PC-9 (cell line): ENCODE measurements at regions not wholly inside any gene's neighbourhood (a gene's known extent, or its start where the extent isn't known, plus 50 kb on each side); places are given as distances from the start of the nearest gene placed in this dataset.

Experiments
- BruUV-seq: library from RNA; stranded (reverse); fragments of 400-500 nt; replicated peaks from 2 replicates; lab custom pipeline; 2021; lab: Mats Ljungman, UMichigan
- CTCF ChIA-PET: fragments of 300-600 bp; sonication (Branson Sonifier 250); formaldehyde crosslinking; loops from one replicate; lab custom pipeline; 2022; ENCODE audit warnings: antibody characterized with exemption; lab: Charles Lee
- POLR2A ChIA-PET: fragments of 300-600 bp; sonication (Branson Sonifier 250); formaldehyde crosslinking; loops from one replicate; lab custom pipeline; 2022; ENCODE audit warnings: antibody characterized with exemption; ENCODE audit not compliant: unreplicated experiment; lab: Charles Lee
- DNase-seq, 2 experiments: peaks; one replicate each; pipeline versions ENCODE4 v3.0.0 to v3.0.0-alpha.2; 2015 to 2022; ENCODE audit warnings: mixed read lengths in 1 of 2
- H2AFZ ChIP-seq: fragments of 200-600 bp; sonication (generic); 2 replicates; pipeline ENCODE4 v1.8.1; 2017; ENCODE audit warnings: antibody characterized with exemption
- H3F3A ChIP-seq: fragments of 200-600 bp; sonication (generic); 2 replicates; pipeline ENCODE4 v1.8.1; 2017; ENCODE audit warnings: antibody characterized with exemption, mild to moderate bottlenecking, low read depth; ENCODE audit not compliant: insufficient read depth
- H3K27ac ChIP-seq: fragments of 200-600 bp; sonication (generic); 2 replicates; pipeline ENCODE4 v1.6.1; 2016; ENCODE audit warnings: mixed run types
- H3K27me3 ChIP-seq: fragments of 200-600 bp; sonication (generic); 2 replicates; pipeline ENCODE4 v1.6.1; 2016; ENCODE audit warnings: low read depth, mixed run types; ENCODE audit not compliant: insufficient read depth
- H3K36me3 ChIP-seq: fragments of 200-600 bp; sonication (generic); 2 replicates; pipeline ENCODE4 v1.6.1; 2016; ENCODE audit warnings: low read depth, mixed run types
- H3K4me1 ChIP-seq: fragments of 200-600 bp; sonication (generic); replicated peaks from 2 replicates; pipeline ENCODE4 v1.6.1; 2016; ENCODE audit warnings: mixed run types; ENCODE audit not compliant: insufficient read depth
- H3K4me2 ChIP-seq: fragments of 200-600 bp; sonication (generic); 2 replicates; pipeline ENCODE4 v1.6.1; 2017; ENCODE audit warnings: mixed run types
- H3K4me3 ChIP-seq: fragments of 200-600 bp; sonication (generic); 2 replicates; pipeline ENCODE4 v1.6.1; 2016; ENCODE audit warnings: mixed run types
- H3K79me2 ChIP-seq: fragments of 200-600 bp; sonication (generic); 2 replicates; pipeline ENCODE4 v1.6.1; 2017; ENCODE audit warnings: low read depth, mixed run types
- H3K9me2 ChIP-seq: fragments of 200-600 bp; sonication (generic); 2 replicates; pipeline ENCODE4 v1.8.1; 2017; ENCODE audit warnings: mild to moderate bottlenecking; ENCODE audit not compliant: insufficient read depth
- H3K9me3 ChIP-seq: fragments of 200-600 bp; sonication (generic); 2 replicates; pipeline ENCODE4 v1.8.1; 2016; ENCODE audit warnings: low read depth; ENCODE audit not compliant: insufficient read depth
- H4K20me1 ChIP-seq: fragments of 200-600 bp; sonication (generic); 2 replicates; pipeline ENCODE4 v1.8.1; 2017; ENCODE audit not compliant: insufficient read depth
- EZH2 ChIP-seq: fragments of 200-600 bp; sonication (generic); IDR thresholded peaks from 2 replicates; pipeline ENCODE4 v1.8.0; 2017; ENCODE audit warnings: antibody characterized with exemption, low read depth
- intact Hi-C: fragments of 100-400 bp; cut with micrococcal nuclease; formaldehyde crosslinking; loops from one replicate; pipeline ENCODE4 v1.10.0; 2022; ENCODE audit not compliant: unreplicated experiment
- TF ChIP-seq, protein P1 (sequence below): fragments of 200-600 bp; sonication (generic); conservative IDR thresholded peaks from 2 replicates; pipeline ENCODE4 v1.6.1; 2017; ENCODE audit warnings: mixed run types, antibody characterized with exemption, mild to moderate bottlenecking, moderate library complexity

DNA sequence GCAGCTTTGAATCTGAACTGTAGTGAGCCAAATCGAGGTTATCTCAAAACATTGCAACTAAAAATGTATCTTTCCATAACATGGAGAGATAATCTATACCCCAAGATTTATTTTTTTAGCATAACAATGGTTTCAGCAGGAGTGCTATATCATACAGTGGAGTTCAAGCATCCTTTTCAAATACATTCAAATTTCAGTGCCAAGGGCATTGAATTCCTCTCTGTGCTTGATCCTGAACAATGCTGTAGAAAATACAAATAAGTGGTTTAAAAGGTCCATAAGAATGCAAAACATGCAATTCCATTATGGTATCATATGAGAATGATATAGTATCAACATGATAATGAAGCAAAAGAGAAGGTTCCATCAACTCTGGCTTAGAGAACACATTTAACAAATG lies 201.7 kb downstream of the TXNL1 start:
- no peaks in the 10 kb centered on the region for H4K20me1 ChIP-seq
- H3K79me2 ChIP-seq = no peaks in the 10 kb centered on the region
- H3K36me3 ChIP-seq = no peaks in the 10 kb centered on the region
- peaks cover 7% of the 10 kb centered on the region for H3K4me1 ChIP-seq
- H3K27me3 ChIP-seq = no peaks in the 10 kb centered on the region
- no peak overlapping the region for H2AFZ ChIP-seq
- H3K4me3 ChIP-seq = no peak overlapping the region
- no peak for DNase-seq
- intact Hi-C loops = no loop called here
- H3F3A ChIP-seq = 0 out of 2 replicates have a peak, but pooled peaks cover 3% of the 10 kb centered on the region
- CTCF ChIA-PET = no interaction called here
- POLR2A ChIA-PET = no interaction called here
- no peaks in the 10 kb centered on the region for H3K9me2 ChIP-seq
- no TSS peak for BruUV-seq
- no peak overlapping the region for H3K27ac ChIP-seq
- TF ChIP-seq, protein P1, sequence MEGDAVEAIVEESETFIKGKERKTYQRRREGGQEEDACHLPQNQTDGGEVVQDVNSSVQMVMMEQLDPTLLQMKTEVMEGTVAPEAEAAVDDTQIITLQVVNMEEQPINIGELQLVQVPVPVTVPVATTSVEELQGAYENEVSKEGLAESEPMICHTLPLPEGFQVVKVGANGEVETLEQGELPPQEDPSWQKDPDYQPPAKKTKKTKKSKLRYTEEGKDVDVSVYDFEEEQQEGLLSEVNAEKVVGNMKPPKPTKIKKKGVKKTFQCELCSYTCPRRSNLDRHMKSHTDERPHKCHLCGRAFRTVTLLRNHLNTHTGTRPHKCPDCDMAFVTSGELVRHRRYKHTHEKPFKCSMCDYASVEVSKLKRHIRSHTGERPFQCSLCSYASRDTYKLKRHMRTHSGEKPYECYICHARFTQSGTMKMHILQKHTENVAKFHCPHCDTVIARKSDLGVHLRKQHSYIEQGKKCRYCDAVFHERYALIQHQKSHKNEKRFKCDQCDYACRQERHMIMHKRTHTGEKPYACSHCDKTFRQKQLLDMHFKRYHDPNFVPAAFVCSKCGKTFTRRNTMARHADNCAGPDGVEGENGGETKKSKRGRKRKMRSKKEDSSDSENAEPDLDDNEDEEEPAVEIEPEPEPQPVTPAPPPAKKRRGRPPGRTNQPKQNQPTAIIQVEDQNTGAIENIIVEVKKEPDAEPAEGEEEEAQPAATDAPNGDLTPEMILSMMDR = no peak
- no peak for TF ChIP-seq EZH2
- H3K9me3 ChIP-seq = 0 out of 2 replicates have a peak, but pooled peaks cover 7% of the 10 kb centered on the region
- H3K4me2 ChIP-seq = no peak overlapping the region

GRCh38 chr18:56433919-56434318 lies 204.5 kb downstream of the TXNL1 start:
- Histone ChIP-seq H2AFZ (no peak overlapping the region), H3K27ac (no peak overlapping the region), H3K36me3 (no peaks in the 10 kb centered on the region), H3K4me2 (no peak overlapping the region), H3K27me3 (no peaks in the 10 kb centered on the region), H3K4me3 (no peak overlapping the region), H3K79me2 (no peaks in the 10 kb centered on the region), H3K4me1 (peaks cover 19% of the 10 kb centered on the region), H3K9me3 (0 out of 2 replicates have a peak, but pooled peaks cover 7% of the 10 kb centered on the region), H4K20me1 (no peaks in the 10 kb centered on the region), H3F3A (peaks cover 11% of the 10 kb centered on the region; the same call in 1 of the 2 replicates), H3K9me2 (no peaks in the 10 kb centered on the region)
- BruUV-seq = no TSS peak
- TF ChIP-seq, protein P1 = no peak
- TF ChIP-seq EZH2 = no peak
- ChIA-PET POLR2A (no interaction called here), CTCF (no interaction called here)
- intact Hi-C loops = no loop called here
- no peak for DNase-seq

DNA sequence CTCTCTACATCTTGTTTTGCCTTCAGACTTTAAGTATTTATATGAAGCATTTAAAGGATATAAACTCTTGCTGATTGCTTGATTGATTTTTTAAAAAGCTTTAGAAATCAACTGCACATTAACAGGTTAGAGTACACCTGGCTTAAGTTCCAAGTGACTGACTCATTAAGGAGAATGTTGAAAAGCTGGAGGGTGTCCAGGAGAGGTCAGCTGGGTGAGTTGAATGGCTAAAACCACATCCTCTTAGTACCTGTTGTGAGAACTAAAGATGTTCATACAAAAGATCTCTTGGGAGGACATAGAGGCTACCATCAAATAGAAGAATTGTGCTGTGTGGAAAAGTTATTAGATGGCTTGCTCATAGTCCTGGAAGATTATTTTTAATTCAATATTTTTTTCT lies 206.8 kb downstream of the TXNL1 start:
- Histone ChIP-seq H3K4me3 (peak overlapping the region; percentile 11; the same call in 1 of the 2 replicates), H3K4me2 (peak overlapping the region; percentile 52)

More for the DNA sequence above, 206.8 kb downstream of the TXNL1 start:
- no peak for TF ChIP-seq EZH2
- TF ChIP-seq, protein P1 = no peak
- BruUV-seq = no TSS peak
- H3K9me2 ChIP-seq = no peaks in the 10 kb centered on the region
- H3K79me2 ChIP-seq = no peaks in the 10 kb centered on the region
- ChIA-PET CTCF (no interaction called here), POLR2A (no interaction called here)
- intact Hi-C loops = no loop called here
- DNase-seq = peak; percentile 2 to 91
- peaks cover 19% of the 10 kb centered on the region for H3K4me1 ChIP-seq
- H3K27me3 ChIP-seq = no peaks in the 10 kb centered on the region
- peaks cover 23% of the 10 kb centered on the region; the same call in 1 of the 2 replicates for H3K9me3 ChIP-seq
- H3F3A ChIP-seq = peaks cover 11% of the 10 kb centered on the region; the same call in 1 of the 2 replicates
- H2AFZ ChIP-seq = no peak overlapping the region
- no peaks in the 10 kb centered on the region for H4K20me1 ChIP-seq
- peak overlapping the region; percentile 30 for H3K27ac ChIP-seq
- no peaks in the 10 kb centered on the region for H3K36me3 ChIP-seq
